Inferior parietal cortex (tissue), 1 donor: ENCODE measurements at regions not wholly inside any gene's neighbourhood (a gene's known extent, or its start where the extent isn't known, plus 50 kb on each side); places are given as distances from the start of the nearest gene placed in this dataset.
A peak's percentile ranks its signal among the peaks of the same experiment; 100 is the strongest.
"Not testable (repeated sequence)": the region's sequence is repeated elsewhere in the genome, so short reads cannot be mapped to it uniquely, and the experiment has no call there.

ENCODE experiments used
- DNase-seq: peaks from one replicate; pipeline ENCODE4 v3.0.0-alpha.2; 2016; ENCODE audit errors: extremely low spot score

- no peak for DNase-seq
Measured at GRCh38 chr5:9739135-9739534, 109.0 kb upstream of the TAS2R1 start.

- no peak for DNase-seq
Measured at GRCh38 chr5:9737265-9737664, 107.1 kb upstream of the TAS2R1 start.

GRCh38 chr5:9733486-9733885 is 103.3 kb upstream of the TAS2R1 start:
- no peak for DNase-seq

GRCh38 chr5:9731159-9731558 is 101.0 kb upstream of the TAS2R1 start:
- DNase-seq: no peak

- no peak for DNase-seq
Measured at GRCh38 chr5:9728261-9728660, 98.1 kb upstream of the TAS2R1 start.

- no peak for DNase-seq
Measured at GRCh38 chr5:9726931-9727330, 96.8 kb upstream of the TAS2R1 start.

- DNase-seq: not testable (repeated sequence)
Measured at GRCh38 chr5:9725265-9725664, 95.1 kb upstream of the TAS2R1 start.

- no peak for DNase-seq
Measured at GRCh38 chr5:9724707-9725106, 94.6 kb upstream of the TAS2R1 start.

- no peak for DNase-seq
Measured at GRCh38 chr5:9722601-9723180, 92.5 kb upstream of the TAS2R1 start.

GRCh38 chr5:9721161-9721560 is 91.0 kb upstream of the TAS2R1 start:
- DNase-seq: no peak

- DNase-seq: no peak
Measured at GRCh38 chr5:9720361-9720760, 90.2 kb upstream of the TAS2R1 start.

- DNase-seq: no peak
Measured at GRCh38 chr5:9716838-9717281, 86.7 kb upstream of the TAS2R1 start.

- no peak for DNase-seq
Measured at GRCh38 chr5:9715891-9716335, 85.8 kb upstream of the TAS2R1 start.

- DNase-seq: peak; percentile 9
Measured at GRCh38 chr5:9713959-9714586, 83.9 kb upstream of the TAS2R1 start.

- peak; percentile 7 for DNase-seq
Measured at GRCh38 chr5:9713356-9713755, 83.2 kb upstream of the TAS2R1 start.

GRCh38 chr5:9712911-9713310 is 82.8 kb upstream of the TAS2R1 start:
- DNase-seq: no peak

- DNase-seq: no peak
Measured at GRCh38 chr5:9712506-9712905, 82.4 kb upstream of the TAS2R1 start.

- no peak for DNase-seq
Measured at GRCh38 chr5:9710069-9710468, 79.9 kb upstream of the TAS2R1 start.

- no peak for DNase-seq
Measured at GRCh38 chr5:9707732-9708462, 77.7 kb upstream of the TAS2R1 start.

- DNase-seq: no peak
Measured at GRCh38 chr5:9699681-9700080, 69.5 kb upstream of the TAS2R1 start.

- DNase-seq: no peak
Measured at GRCh38 chr5:9698841-9699240, 68.7 kb upstream of the TAS2R1 start.

GRCh38 chr5:9698125-9698826 is 68.1 kb upstream of the TAS2R1 start:
- no peak for DNase-seq
